Panc1 (cell line): ENCODE measurements at regions not wholly inside any gene's neighbourhood (a gene's known extent, or its start where the extent isn't known, plus 50 kb on each side); places are given as distances from the start of the nearest gene placed in this dataset.

ENCODE experiments used
- POLR2AphosphoS5 ChIP-seq: IDR thresholded peaks from 2 replicates; pipeline ENCODE4 v1.6.1; 2012; ENCODE audit warnings: mild to moderate bottlenecking, low read depth, low read length, moderate library complexity
- SIN3A ChIP-seq: IDR thresholded peaks from 2 replicates; pipeline ENCODE4 v1.6.1; 2012; ENCODE audit warnings: low read depth, mild to moderate bottlenecking, low read length, moderate library complexity, borderline replicate concordance; ENCODE audit not compliant: insufficient read depth
- TF ChIP-seq, protein P1 (sequence below): fragments of 450-650 bp; IDR thresholded peaks from 2 replicates; pipeline ENCODE4 v1.5.1; 2017; ENCODE audit warnings: mild to moderate bottlenecking

DNA sequence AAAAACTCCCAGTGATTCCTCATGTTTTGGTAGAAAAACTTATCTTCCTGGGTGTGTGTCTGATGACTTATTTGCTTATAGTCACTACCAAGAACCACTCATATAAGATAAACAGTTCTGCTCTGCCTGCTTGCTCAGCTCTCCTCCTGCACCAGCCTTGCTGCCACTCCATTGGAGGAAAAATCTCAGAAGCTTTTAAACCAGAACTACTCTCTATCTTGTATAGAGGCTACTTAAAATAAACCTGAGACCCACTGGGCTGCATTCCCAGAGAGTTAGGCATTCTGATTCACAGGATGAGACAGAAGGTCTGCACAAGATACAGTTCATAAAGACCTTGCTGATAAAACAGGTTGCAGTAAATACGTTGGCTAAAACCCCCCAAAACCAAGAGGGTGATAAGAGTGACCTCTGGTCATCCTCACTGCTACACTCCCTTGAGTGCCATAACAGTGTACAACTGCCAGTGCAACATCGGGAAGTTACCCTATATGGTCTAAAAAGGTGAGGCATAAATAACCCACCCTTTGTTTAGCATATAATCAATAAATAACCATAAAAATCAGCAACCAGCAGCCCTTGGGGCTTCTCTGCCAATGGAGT is 728.3 kb downstream of the EPHA7 start:
- TF ChIP-seq POLR2AphosphoS5 (no peak), SIN3A (no peak)
- TF ChIP-seq, protein P1, sequence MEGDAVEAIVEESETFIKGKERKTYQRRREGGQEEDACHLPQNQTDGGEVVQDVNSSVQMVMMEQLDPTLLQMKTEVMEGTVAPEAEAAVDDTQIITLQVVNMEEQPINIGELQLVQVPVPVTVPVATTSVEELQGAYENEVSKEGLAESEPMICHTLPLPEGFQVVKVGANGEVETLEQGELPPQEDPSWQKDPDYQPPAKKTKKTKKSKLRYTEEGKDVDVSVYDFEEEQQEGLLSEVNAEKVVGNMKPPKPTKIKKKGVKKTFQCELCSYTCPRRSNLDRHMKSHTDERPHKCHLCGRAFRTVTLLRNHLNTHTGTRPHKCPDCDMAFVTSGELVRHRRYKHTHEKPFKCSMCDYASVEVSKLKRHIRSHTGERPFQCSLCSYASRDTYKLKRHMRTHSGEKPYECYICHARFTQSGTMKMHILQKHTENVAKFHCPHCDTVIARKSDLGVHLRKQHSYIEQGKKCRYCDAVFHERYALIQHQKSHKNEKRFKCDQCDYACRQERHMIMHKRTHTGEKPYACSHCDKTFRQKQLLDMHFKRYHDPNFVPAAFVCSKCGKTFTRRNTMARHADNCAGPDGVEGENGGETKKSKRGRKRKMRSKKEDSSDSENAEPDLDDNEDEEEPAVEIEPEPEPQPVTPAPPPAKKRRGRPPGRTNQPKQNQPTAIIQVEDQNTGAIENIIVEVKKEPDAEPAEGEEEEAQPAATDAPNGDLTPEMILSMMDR, result no peak
